ENCODE measurements at regions not wholly inside any gene's neighbourhood (a gene's known extent, or its start where the extent isn't known, plus 50 kb on each side); places are given as distances from the start of the nearest gene placed in this dataset.
"Not testable (repeated sequence)": the region's sequence is repeated elsewhere in the genome, so short reads cannot be mapped to it uniquely, and the experiment has no call there.

DNA sequence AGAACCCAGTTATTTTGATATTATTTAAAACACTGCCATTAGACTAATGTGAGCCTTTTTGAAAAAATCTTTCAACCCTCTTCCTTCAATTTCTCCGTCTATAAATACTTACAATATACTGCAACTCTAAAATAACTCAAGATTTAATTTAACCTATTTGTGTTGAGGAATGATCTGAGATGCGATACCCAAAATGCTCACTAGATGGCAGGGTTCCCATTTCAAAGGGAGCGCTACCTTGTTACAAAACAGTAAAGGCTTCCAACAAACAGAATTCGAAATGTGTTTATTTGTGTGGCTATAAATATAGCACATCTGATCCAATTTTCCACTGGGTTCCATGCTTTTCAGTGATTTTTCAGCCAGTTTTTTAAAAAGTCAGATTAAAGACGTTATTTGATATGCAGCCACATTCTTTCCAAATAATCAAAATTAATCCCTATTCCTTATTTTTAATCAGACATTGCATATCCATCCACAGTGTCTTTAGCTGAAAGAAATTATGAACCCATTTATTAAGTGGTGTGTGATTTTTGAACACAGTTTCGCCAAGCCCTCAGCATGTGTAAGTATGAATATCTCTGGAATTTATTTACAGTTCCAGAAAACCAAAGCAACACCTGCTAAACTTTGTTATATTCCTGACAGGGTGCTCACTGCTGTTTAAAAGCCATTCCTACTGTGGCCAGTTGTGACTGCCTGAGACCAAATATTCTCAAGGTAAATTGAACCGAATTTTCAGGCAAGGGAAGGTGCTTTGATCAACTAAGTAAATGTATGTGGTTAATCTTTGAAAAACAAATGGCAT lies 668.0 kb upstream of the LCORL start:
- TF ChIP-seq CTCF (IDR thresholded peaks at IDR 0.05): peak; percentile 94
- Mint-ChIP-seq H3K36me3 (ENCODE audit: low read depth) (no peaks in the 10 kb centered on the region), H3K4me3 (no peak overlapping the region), H3K9me3 (no peaks in the 10 kb centered on the region), H3K27me3 (ENCODE audit: low read depth, poor library complexity) (no peaks in the 10 kb centered on the region), H3K4me1 (peaks cover 37% of the 10 kb centered on the region), H3K27ac (no peak overlapping the region)
- DNase-seq: peak; percentile 72

GRCh38 chr4:18688351-18688750 lies 666.8 kb upstream of the LCORL start:
- H3K4me1 Mint-ChIP-seq: peaks cover 37% of the 10 kb centered on the region
- not testable (repeated sequence) for DNase-seq; H3K36me3 Mint-ChIP-seq (ENCODE audit: low read depth)

GRCh38 chr4:18686338-18687037 lies 664.9 kb upstream of the LCORL start:
- Mint-ChIP-seq H3K4me3 (no peak overlapping the region), H3K36me3 (ENCODE audit: low read depth) (no peaks in the 10 kb centered on the region), H3K9me3 (no peaks in the 10 kb centered on the region), H3K4me1 (peaks cover 30% of the 10 kb centered on the region), H3K27me3 (ENCODE audit: low read depth, poor library complexity) (no peaks in the 10 kb centered on the region), H3K27ac (no peak overlapping the region)
- no peak for DNase-seq
- TF ChIP-seq CTCF (IDR thresholded peaks at IDR 0.05): no peak

More at GRCh38 chr4:18688351-18688750, 666.8 kb upstream of the LCORL start:
- H3K9me3 Mint-ChIP-seq; H3K27me3 Mint-ChIP-seq (ENCODE audit: low read depth, poor library complexity); H3K27ac Mint-ChIP-seq; H3K4me3 Mint-ChIP-seq: not testable (repeated sequence)

DNA sequence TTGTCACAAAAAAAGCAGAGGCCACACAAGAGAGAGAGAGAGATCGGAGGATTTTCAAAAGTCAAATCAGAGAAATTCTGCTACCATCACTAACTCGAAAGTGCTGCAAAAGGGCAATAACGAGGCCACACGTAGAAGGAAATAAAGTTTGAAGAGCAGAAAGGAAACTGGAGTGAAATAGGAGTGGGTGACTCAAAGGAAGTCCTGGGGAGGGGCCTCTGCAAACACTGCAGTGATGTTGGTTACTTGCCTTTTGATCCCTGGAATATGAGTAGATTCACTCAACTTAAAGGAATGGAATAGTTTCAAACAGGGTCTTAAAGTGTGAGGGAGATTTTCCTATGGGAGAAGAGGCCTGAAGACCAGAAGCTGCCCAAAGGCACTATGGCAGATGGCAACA lies 663.4 kb upstream of the LCORL start:
- H3K27ac Mint-ChIP-seq: no peak overlapping the region

DNA sequence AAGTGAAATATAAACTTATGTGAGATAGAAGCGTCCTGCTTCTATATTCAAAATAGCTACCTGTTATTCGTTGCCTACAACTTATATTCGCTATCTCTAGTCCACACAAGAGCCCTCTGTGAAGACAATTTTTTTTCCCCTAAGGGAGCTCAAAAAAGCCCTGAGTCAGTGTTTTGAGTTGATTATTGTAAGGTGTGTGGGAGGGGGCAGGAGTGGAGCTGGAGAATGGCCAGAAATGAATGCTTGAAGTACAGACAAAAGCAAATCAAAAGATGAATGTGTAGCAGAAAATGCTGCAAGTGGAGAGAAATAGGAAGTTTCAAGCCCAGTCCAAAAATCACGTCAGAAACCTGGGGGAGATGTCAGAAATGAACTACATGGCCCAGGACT lies 655.0 kb upstream of the LCORL start:
- no peak for TF ChIP-seq CTCF (IDR thresholded peaks at IDR 0.05)
- H3K27ac Mint-ChIP-seq: peak overlapping the region; percentile 21

More for the DNA sequence above, 663.4 kb upstream of the LCORL start:
- no peak for DNase-seq
- Mint-ChIP-seq H3K9me3 (no peaks in the 10 kb centered on the region), H3K36me3 (ENCODE audit: low read depth) (no peaks in the 10 kb centered on the region), H3K4me3 (no peak overlapping the region), H3K27me3 (ENCODE audit: low read depth, poor library complexity) (no peaks in the 10 kb centered on the region), H3K4me1 (peaks cover 15% of the 10 kb centered on the region)
- no peak for TF ChIP-seq CTCF (IDR thresholded peaks at IDR 0.05)

GRCh38 chr4:18675586-18676525 lies 654.3 kb upstream of the LCORL start:
- no peak for TF ChIP-seq CTCF (IDR thresholded peaks at IDR 0.05)
- Mint-ChIP-seq H3K27ac (no peak overlapping the region), H3K9me3 (peaks cover 3% of the 10 kb centered on the region), H3K4me1 (no peaks in the 10 kb centered on the region), H3K27me3 (ENCODE audit: low read depth, poor library complexity) (no peaks in the 10 kb centered on the region), H3K4me3 (no peak overlapping the region), H3K36me3 (ENCODE audit: low read depth) (no peaks in the 10 kb centered on the region)
- no peak for DNase-seq

More for the DNA sequence above, 655.0 kb upstream of the LCORL start:
- DNase-seq: no peak
- H3K4me3 Mint-ChIP-seq: no peak overlapping the region
- no peaks in the 10 kb centered on the region for H3K36me3 Mint-ChIP-seq (ENCODE audit: low read depth)
- H3K9me3 Mint-ChIP-seq: no peaks in the 10 kb centered on the region
- no peaks in the 10 kb centered on the region for H3K4me1 Mint-ChIP-seq
- H3K27me3 Mint-ChIP-seq (ENCODE audit: low read depth, poor library complexity): no peaks in the 10 kb centered on the region
